Endothelial cell of hepatic sinusoid (primary cell): ENCODE measurements at regions not wholly inside any gene's neighbourhood (a gene's known extent, or its start where the extent isn't known, plus 50 kb on each side); places are given as distances from the start of the nearest gene placed in this dataset.

ENCODE experiments used
- in situ Hi-C: cut with HindIII; loops from 2 replicates; pipeline ENCODE4 v1.10.0; 2017; ENCODE audit warnings: low sequenced_read_pairs

- in situ Hi-C loops = no loop called here
These were observed 848.6 kb upstream of the EPHA6 start for GRCh38 chr3:95965704-95966336.

- in situ Hi-C loops = no loop called here
These were observed 842.8 kb upstream of the EPHA6 start for GRCh38 chr3:95971573-95971972.

GRCh38 chr3:95994338-95994737 is 820.1 kb upstream of the EPHA6 start:
- in situ Hi-C loops = no loop called here

- in situ Hi-C loops = no loop called here
These were observed 813.4 kb upstream of the EPHA6 start for GRCh38 chr3:96000966-96001365.

- in situ Hi-C loops = no loop called here
These were observed 806.7 kb upstream of the EPHA6 start for GRCh38 chr3:96007650-96008195.

GRCh38 chr3:96012939-96013338 is 801.5 kb upstream of the EPHA6 start:
- in situ Hi-C loops = no loop called here

- in situ Hi-C loops = no loop called here
These were observed 796.8 kb upstream of the EPHA6 start for GRCh38 chr3:96017556-96017955.

- in situ Hi-C loops = no loop called here
These were observed 791.7 kb upstream of the EPHA6 start for GRCh38 chr3:96022676-96023075.

- in situ Hi-C loops = no loop called here
These were observed 786.7 kb upstream of the EPHA6 start for GRCh38 chr3:96027718-96028117.

GRCh38 chr3:96039632-96040031 is 774.8 kb upstream of the EPHA6 start:
- in situ Hi-C loops = no loop called here

- in situ Hi-C loops = no loop called here
These were observed 755.1 kb upstream of the EPHA6 start for GRCh38 chr3:96059301-96059700.

GRCh38 chr3:96069065-96069464 is 745.3 kb upstream of the EPHA6 start:
- in situ Hi-C loops = no loop called here

- in situ Hi-C loops = no loop called here
These were observed 743.7 kb upstream of the EPHA6 start for GRCh38 chr3:96070678-96071077.

- in situ Hi-C loops = no loop called here
These were observed 743.3 kb upstream of the EPHA6 start for GRCh38 chr3:96071097-96071496.

GRCh38 chr3:96072226-96072625 is 742.2 kb upstream of the EPHA6 start:
- in situ Hi-C loops = no loop called here

GRCh38 chr3:96083610-96084009 is 730.8 kb upstream of the EPHA6 start:
- in situ Hi-C loops = no loop called here

GRCh38 chr3:96086018-96086417 is 728.4 kb upstream of the EPHA6 start:
- in situ Hi-C loops = no loop called here

- in situ Hi-C loops = no loop called here
These were observed 713.3 kb upstream of the EPHA6 start for GRCh38 chr3:96101006-96101560.

- in situ Hi-C loops = no loop called here
These were observed 707.7 kb upstream of the EPHA6 start for GRCh38 chr3:96106701-96107100.
